Stimulated activated CD4-positive, alpha-beta T cell treated with anti-CD3 and anti-CD28 coated beads, Interleukin-4, amount 100 ng/mL, for 48 hours (primary cell): ENCODE measurements at regions not wholly inside any gene's neighbourhood (a gene's known extent, or its start where the extent isn't known, plus 50 kb on each side); places are given as distances from the start of the nearest gene placed in this dataset.
"Not testable (repeated sequence)": the region's sequence is repeated elsewhere in the genome, so short reads cannot be mapped to it uniquely, and the experiment has no call there.

ENCODE experiments used
- DNase-seq, 2 donors: peaks; one replicate each; pipeline ENCODE4 v3.0.0-alpha.2; 2020; ENCODE audit warnings: low read depth in 2 of 2

DNA sequence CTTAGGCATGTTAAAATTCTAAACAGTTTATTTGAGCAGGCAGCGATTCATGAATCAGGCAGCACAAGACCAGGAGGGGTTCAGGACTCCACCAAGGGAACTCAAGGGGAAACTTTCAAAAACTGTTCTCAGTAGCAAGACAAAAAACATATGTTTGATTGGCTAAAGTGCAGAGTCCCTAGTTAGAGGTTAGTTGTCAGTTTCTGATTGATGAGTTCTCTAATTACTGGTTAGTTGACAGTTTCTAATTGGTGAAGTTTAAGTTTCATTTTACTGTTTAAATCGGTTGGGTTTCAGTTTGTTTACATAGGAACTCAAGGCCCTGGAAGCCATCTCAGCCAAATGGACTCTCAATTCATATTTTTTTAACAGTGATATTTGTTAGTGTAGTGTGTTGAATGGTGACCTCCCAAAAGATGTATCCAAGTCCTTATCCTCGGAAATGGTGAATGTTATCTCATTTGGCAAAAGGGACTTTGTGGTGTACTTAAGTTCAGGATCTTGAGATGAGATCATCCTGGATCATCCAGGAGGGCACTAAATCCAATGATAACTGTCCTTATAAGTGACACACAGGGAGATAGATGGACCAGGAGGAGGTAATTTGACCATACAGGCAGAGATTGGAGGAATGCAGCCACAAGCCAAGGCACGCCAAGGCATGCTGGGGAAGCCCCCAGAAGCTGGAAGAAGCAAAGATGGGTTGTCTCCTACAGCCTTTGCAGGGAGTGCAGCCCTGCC, 219.2 kb upstream of the RAI14 start:
- no peak for DNase-seq

DNA sequence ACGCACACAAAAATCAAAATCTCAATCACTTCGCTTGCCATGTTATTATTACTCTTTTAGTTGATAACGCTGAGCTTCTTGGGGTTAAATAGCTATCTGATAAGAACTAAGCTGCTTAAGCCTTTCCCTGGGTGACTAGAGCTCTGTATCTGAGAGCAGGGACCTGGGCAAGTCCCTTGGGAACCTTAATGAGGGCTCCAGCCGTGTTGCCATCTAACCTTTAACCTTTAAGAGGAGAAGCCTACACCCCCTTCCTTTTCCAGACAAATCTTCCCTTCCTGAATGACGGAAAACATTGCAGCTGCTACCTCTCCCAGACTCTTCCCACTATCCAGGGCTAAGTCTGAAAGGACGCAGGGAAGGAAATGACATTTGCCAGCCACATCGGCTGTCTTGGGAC, 216.5 kb upstream of the RAI14 start:
- DNase-seq, result no peak

- DNase-seq, result not testable (repeated sequence)
Observed at GRCh38 chr5:34441767-34442166, 214.4 kb upstream of the RAI14 start.

GRCh38 chr5:34447424-34447823, 208.7 kb upstream of the RAI14 start:
- DNase-seq, result no peak

- no peak for DNase-seq
Observed at GRCh38 chr5:34449639-34450038, 206.5 kb upstream of the RAI14 start.

GRCh38 chr5:34450338-34450737, 205.8 kb upstream of the RAI14 start:
- DNase-seq, result no peak

DNA sequence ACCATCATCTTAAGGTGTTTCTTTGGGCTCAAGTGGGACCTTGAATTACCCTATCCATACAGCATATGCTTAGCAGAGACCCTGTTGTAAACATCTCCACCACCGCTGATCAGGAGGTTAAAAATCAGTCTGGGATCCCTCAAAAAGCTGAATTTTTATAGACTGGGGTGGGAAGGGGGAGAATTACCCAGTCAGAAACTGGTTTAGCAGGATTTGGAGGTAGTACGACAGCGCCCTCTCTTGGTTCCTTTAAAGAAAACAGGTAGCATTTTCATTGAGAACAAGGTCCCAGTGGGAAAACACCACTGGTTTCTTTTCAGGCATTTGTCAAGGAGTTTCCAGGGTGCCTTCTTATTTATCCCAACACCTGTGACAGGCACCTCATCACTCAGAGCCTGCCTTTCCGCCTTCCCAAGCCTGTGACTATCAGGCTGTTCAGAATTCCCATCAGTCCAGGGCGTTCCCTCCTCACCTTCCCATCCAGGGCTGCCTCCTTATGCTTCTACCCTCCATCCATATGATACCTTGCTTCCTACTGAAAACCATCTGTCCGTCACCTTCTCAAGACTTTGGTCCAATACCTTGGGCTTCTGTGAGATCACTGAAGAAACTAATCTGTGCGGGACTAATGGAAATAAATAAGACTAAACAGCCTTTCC, 203.8 kb upstream of the RAI14 start:
- DNase-seq, result no peak

DNA sequence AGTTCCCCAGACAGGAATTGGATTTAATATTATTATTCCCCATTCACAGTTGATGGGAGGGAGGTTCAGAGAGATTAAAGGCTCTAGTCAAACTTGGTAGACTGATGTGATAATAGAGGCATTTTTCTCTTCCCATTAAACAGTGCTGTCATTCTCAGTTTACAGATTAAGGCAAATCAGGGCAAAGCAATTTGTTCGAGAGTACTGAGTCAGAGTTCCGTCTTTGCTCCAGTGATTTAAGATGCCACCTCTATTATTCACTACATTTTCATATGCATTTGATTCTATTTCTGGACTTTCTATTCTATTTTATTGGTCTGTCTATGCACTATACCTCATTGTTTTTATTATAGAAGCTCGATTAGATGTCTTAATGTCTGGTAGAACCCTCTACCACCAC, 201.0 kb upstream of the RAI14 start:
- DNase-seq, result no peak

DNA sequence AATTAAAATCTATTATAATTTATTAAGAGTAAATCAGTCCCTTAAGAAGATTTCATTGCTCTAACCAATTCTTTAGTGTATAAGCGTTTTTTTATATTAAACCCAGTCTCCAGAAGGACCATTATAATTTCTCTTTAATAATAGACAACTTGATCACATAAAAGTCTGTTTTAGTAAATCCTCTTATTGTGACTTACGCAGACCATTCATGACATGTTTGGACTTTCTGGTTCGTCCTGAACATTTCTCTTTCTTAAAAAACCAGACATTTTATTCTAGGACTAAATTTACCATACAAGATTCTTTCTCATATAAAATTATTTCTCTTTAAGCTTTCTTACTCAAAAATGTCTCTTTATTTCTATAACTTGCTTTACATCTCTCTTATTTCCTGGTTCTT, 196.2 kb upstream of the RAI14 start:
- no peak for DNase-seq

- DNase-seq, result no peak
Observed at GRCh38 chr5:34460496-34460895, 195.6 kb upstream of the RAI14 start.

GRCh38 chr5:34464829-34465228, 191.3 kb upstream of the RAI14 start:
- DNase-seq, result no peak

DNA sequence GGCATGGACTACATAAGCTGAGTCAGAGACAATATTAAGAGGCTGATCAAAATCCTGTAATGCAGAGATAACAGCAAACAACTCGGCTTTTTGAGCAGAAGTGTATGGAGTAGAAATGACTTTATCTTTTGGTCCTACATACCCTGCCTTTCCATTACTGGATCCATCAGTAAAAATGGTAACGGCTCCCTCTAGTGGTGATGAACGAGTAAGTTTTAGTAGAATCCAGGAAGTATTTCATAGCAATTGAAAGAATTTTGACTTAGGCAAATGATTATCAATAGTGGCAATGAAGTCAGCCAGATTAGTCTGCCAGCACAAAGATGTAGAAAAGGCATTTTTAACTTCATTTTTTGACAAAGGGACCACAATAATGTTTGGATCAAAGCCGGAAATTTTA, 190.8 kb upstream of the RAI14 start:
- not testable (repeated sequence) for DNase-seq

- DNase-seq, result not testable (repeated sequence)
Observed at GRCh38 chr5:34466519-34467388, 189.4 kb upstream of the RAI14 start.

- no peak for DNase-seq
Observed at GRCh38 chr5:34467436-34467835, 188.7 kb upstream of the RAI14 start.

DNA sequence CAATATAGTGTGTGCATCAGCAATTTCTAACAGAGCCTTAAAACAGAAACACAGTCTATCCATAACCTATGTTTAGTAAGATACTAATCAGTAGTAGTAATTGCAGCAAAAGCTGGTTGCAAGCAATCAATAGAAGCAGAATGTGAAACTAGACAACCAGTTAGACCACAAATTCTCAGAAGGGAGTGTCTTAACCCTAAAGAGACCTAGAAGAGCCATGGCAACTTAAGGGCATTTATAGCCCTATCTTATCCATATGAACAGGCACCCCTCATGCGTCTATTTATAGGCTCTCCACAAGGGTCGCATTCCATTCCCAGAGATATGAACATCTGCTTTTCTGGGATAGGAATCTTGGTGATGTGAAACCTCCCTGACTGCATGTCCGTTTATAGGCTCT, 188.1 kb upstream of the RAI14 start:
- not testable (repeated sequence) for DNase-seq

- DNase-seq, result no peak
Observed at GRCh38 chr5:34469971-34470370, 186.2 kb upstream of the RAI14 start.

- no peak for DNase-seq
Observed at GRCh38 chr5:34474573-34475021, 181.5 kb upstream of the RAI14 start.

GRCh38 chr5:34475249-34475966, 180.7 kb upstream of the RAI14 start:
- no peak for DNase-seq

DNA sequence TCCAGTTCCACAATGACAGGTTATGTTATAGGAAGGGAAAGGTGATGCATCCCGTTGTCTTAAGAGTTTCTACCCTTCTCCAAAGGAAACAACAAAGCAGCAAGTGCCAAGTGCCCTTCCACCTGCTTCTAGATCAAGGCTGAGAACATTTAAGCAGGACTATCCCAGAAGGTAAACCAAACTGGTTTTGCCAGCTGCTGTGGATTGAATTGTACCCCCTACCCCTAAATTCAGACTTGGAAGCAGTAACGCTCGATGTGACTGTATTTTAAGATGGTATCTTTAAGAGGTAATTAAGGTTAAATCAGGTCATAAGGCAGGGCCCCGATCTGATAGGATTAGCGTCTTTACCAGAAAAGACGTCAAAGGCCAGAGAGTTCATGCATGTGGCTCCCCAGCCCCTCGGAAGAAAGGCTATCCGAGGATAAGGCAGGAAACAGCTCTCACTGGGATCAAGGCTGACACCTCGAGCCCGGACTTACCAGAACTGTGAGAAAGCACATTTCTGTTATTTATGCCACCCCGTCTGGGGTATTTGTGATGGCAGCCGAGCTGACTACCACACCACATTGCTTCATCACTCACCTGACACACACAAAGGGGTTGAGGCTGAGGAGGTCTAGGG, 179.1 kb upstream of the RAI14 start:
- no peak for DNase-seq

DNA sequence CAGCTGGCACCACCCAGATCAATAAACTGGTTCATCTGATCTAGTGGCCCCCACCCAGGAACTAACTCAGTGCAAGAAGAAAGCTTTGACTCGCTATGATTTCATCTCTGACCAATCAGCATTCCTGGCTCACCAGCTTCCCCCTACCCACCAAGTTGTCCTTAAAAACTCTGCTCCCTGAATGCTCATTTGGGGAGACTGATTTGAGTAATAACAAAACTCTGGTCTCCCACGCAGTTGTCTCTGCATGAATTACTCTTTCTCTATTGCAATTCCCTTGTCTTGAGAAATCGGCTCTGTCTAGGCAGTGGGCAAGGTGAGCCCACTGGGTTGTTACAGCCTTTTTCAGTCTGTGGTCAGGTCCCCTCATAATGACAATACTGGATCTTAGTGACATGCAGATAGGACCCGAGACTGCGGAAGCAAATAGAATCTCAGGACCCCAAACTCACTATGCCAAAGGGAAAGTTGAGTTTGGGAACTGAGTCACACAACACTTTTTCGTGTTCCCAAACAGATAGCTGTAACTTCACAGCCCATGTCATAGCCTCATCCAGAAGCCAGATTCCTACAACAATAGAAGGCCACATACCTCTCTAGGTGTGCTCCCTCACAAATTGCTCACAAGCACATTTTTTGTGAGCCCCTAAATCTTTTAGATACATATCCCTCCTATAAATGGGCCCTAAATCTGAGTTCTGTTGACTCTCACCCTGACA, 175.2 kb upstream of the RAI14 start:
- DNase-seq, result peak in 1 of 2 donors; percentile 14
